ENCODE measurements at regions not wholly inside any gene's neighbourhood (a gene's known extent, or its start where the extent isn't known, plus 50 kb on each side); places are given as distances from the start of the nearest gene placed in this dataset.

DNA sequence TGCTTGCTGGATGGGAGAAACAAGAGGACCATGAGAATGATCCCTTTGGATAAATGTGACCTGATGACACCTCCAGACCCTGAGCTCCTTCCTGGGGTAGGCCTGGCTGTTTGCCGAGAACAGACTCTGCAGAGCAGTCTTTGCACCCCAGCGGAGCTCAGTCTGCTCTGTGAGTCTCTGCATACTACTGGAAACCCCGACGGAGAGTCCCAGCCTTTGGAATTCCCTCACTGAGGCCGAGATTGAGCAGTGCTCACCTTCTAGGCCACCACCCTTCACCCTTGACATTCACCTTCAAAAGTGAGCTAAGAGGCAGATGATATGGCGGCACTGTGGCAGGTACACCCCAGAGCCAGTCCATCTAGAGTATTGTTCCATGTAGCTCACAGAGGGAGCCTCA is 172.2 kb upstream of the CDH13 start:
- Histone ChIP-seq H3K9ac (ENCODE audit: insufficient read depth, low read length, poor library complexity, severe bottlenecking) (no peak overlapping the region), H3K79me2 (ENCODE audit: insufficient read depth, low read length) (no peaks in the 10 kb centered on the region), H2AFZ (ENCODE audit: insufficient read depth, low read depth, low read length, poor library complexity, severe bottlenecking) (no peak overlapping the region), H3K4me3 (replicated peaks in 1 of 3; ENCODE audit: low read depth in 2 of 3, low read length in 3 of 3) (no peak overlapping the region), H3K27ac (ENCODE audit: low read depth in 1 of 2, low read length in 2 of 2) (no peak overlapping the region), H3K27me3 (ENCODE audit: control insufficient read depth in 2 of 2, insufficient read depth in 2 of 2, low read length in 2 of 2) (no peaks in the 10 kb centered on the region), H3K36me3 (replicated peaks in 1 of 2; ENCODE audit: control insufficient read depth in 1 of 2, insufficient read depth in 2 of 2, low read length in 2 of 2) (no peaks in the 10 kb centered on the region), H4K20me1 (ENCODE audit: insufficient read depth, low read length) (no peaks in the 10 kb centered on the region), H3K4me1 (ENCODE audit: control insufficient read depth in 1 of 2, insufficient read depth in 2 of 2, low read length in 2 of 2) (no peaks in the 10 kb centered on the region), H3K9me3 (replicated peaks in 1 of 2; ENCODE audit: control insufficient read depth in 1 of 2, insufficient read depth in 1 of 2, low read length in 2 of 2) (no peaks in the 10 kb centered on the region), H3K4me2 (replicated peaks; ENCODE audit: extremely low read depth, low read length, poor library complexity, severe bottlenecking) (no peak overlapping the region)
- DNase-seq, result no peak
- no peaks in the 10 kb centered on the region for H3K36me3 Mint-ChIP-seq
- intact Hi-C loops (cut with micrococcal nuclease), result no loop called here
- no peaks in the 10 kb centered on the region for H3K9me3 Mint-ChIP-seq
- no peak overlapping the region for H3K27ac Mint-ChIP-seq
- 77% methylated on average over 5 of the region's 6 CpGs for WGBS (ENCODE audit: insufficient coverage)
- no peak overlapping the region for H3K4me3 Mint-ChIP-seq
- TF ChIP-seq, protein P1, sequence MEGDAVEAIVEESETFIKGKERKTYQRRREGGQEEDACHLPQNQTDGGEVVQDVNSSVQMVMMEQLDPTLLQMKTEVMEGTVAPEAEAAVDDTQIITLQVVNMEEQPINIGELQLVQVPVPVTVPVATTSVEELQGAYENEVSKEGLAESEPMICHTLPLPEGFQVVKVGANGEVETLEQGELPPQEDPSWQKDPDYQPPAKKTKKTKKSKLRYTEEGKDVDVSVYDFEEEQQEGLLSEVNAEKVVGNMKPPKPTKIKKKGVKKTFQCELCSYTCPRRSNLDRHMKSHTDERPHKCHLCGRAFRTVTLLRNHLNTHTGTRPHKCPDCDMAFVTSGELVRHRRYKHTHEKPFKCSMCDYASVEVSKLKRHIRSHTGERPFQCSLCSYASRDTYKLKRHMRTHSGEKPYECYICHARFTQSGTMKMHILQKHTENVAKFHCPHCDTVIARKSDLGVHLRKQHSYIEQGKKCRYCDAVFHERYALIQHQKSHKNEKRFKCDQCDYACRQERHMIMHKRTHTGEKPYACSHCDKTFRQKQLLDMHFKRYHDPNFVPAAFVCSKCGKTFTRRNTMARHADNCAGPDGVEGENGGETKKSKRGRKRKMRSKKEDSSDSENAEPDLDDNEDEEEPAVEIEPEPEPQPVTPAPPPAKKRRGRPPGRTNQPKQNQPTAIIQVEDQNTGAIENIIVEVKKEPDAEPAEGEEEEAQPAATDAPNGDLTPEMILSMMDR (IDR thresholded peaks at IDR 0.05), result no peak
- peaks cover 2 to 9% (median 3%) of the 10 kb centered on the region in 3 donors for H3K27me3 Mint-ChIP-seq (ENCODE audit: low read depth in 3 of 3)
- H3K4me1 Mint-ChIP-seq, result no peaks in the 10 kb centered on the region

DNA sequence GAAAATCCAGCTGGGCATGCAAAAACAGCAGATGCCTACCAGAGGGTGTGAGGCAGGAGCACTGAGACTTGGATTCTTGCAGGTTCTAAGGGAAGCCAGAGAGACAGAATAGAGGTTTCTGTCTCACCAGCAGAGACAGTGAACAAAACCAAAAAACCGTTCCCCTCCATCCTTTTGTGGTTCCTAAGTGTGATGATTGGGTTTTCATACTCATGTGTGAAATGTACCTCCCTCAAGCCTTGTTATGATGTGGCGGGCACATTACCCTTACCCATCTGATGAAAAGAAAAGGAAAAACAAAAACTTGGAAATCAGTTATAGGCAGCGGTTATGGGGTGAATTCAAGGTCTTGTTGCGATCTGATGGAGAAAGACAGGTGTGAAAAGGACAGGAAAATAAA is 172.6 kb upstream of the CDH13 start:
- no peaks in the 10 kb centered on the region for H4K20me1 ChIP-seq (ENCODE audit: insufficient read depth, low read length)
- no peak overlapping the region for H3K4me3 ChIP-seq (replicated peaks in 1 of 3; ENCODE audit: low read depth in 2 of 3, low read length in 3 of 3)
- no peak overlapping the region for H3K27ac ChIP-seq (ENCODE audit: low read depth in 1 of 2, low read length in 2 of 2)
- H3K27me3 ChIP-seq (ENCODE audit: control insufficient read depth in 2 of 2, insufficient read depth in 2 of 2, low read length in 2 of 2), result no peaks in the 10 kb centered on the region
- DNase-seq, result no peak
- no peaks in the 10 kb centered on the region for H3K36me3 ChIP-seq (replicated peaks in 1 of 2; ENCODE audit: control insufficient read depth in 1 of 2, insufficient read depth in 2 of 2, low read length in 2 of 2)
- H2AFZ ChIP-seq (ENCODE audit: insufficient read depth, low read depth, low read length, poor library complexity, severe bottlenecking), result no peak overlapping the region
- Mint-ChIP-seq H3K27me3 (ENCODE audit: low read depth in 3 of 3) (peaks cover 2 to 9% (median 3%) of the 10 kb centered on the region in 3 donors), H3K9me3 (no peaks in the 10 kb centered on the region), H3K4me3 (no peak overlapping the region), H3K4me1 (no peaks in the 10 kb centered on the region), H3K36me3 (no peaks in the 10 kb centered on the region), H3K27ac (no peak overlapping the region)
- H3K4me2 ChIP-seq (replicated peaks; ENCODE audit: extremely low read depth, low read length, poor library complexity, severe bottlenecking), result no peak overlapping the region
- H3K4me1 ChIP-seq (ENCODE audit: control insufficient read depth in 1 of 2, insufficient read depth in 2 of 2, low read length in 2 of 2), result no peaks in the 10 kb centered on the region
- H3K79me2 ChIP-seq (ENCODE audit: insufficient read depth, low read length), result no peaks in the 10 kb centered on the region
- no peak overlapping the region for H3K9ac ChIP-seq (ENCODE audit: insufficient read depth, low read length, poor library complexity, severe bottlenecking)
- WGBS (ENCODE audit: insufficient coverage), result 100% methylated on average over 2 of the region's 4 CpGs
- TF ChIP-seq, protein P1 (IDR thresholded peaks at IDR 0.05), result no peak
- no peaks in the 10 kb centered on the region for H3K9me3 ChIP-seq (replicated peaks in 1 of 2; ENCODE audit: control insufficient read depth in 1 of 2, insufficient read depth in 1 of 2, low read length in 2 of 2)
- intact Hi-C loops (cut with micrococcal nuclease), result no loop called here

Measured in CD14-positive monocyte (primary cell).